Lower leg skin (tissue), 4 donors: ENCODE measurements at regions not wholly inside any gene's neighbourhood (a gene's known extent, or its start where the extent isn't known, plus 50 kb on each side); places are given as distances from the start of the nearest gene placed in this dataset.
A peak's percentile ranks its signal among the peaks of the same experiment; 100 is the strongest.

Source experiments
- DNase-seq, 2 donors: peaks; one replicate each; pipeline ENCODE4 v3.0.0-alpha.2; 2019; ENCODE audit warnings: low spot score in 2 of 2
- H3K4me3 ChIP-seq: fragments of 200-600 bp; sonication (generic); 2 replicates; pipeline ENCODE4 v1.5.1; 2017; ENCODE audit warnings: mild to moderate bottlenecking, low read depth; ENCODE audit not compliant: poor library complexity, severe bottlenecking
- POLR2A ChIP-seq, 2 donors: fragments of 450-650 bp; IDR thresholded peaks; one replicate each; pipeline ENCODE4 v1.6.1; 2016 to 2017; ENCODE audit warnings: antibody characterized with exemption in 2 of 2, mild to moderate bottlenecking in 1 of 2, moderate library complexity in 1 of 2
- WGBS, 2 donors: methylation state at CpG; one replicate each; pipeline ENCODE4 v1.1.5; 2018; 5-methylcytosine and 5-hydroxymethylcytosine counted together
- intact Hi-C: fragments of 100-400 bp; cut with DNase I; formaldehyde crosslinking; loops from one replicate; pipeline ENCODE4 v1.15.0; 2023; ENCODE audit warnings: low total_unique reads
- TF ChIP-seq, protein P1 (sequence below), 3 donors: fragments of 450-650 bp; IDR thresholded peaks; one replicate each; pipeline ENCODE4 v1.5.1; 2016; ENCODE audit warnings: antibody characterized with exemption in 3 of 3, mild to moderate bottlenecking in 3 of 3, moderate library complexity in 2 of 3

DNA sequence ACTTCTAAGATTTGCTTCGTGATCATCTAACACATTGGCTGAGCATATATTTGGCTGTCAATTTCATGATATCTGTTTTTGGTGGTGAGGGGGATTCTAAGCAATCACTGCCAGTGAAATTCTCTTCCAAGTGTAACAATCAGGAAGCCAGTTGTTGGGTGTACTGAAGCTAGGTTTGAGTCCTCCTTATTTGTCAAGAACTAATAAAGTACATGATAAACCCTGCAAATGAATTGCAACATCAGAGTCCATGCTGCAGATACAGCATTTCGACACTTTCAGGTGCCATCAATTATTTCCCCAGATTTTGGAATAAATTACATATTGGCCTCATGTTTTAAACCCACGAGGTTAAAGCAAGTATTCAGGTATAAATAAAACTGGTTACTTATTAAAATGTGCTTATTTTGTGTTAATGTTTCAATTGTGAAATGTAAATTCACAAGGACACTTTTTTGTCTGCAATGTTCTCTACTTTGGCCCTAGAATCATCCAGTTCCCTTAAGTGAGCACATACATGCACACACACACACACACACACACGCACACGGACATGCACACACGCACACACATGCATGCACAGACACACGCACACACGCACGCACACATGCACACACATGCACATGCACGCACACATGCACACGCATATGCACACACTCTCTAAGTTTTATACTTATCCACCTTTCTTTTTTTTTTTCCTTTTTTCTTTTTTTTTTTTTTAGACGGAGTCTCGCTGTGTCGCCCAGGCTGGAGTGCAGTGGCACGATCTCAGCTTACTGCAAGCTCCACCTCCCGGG lies 510.2 kb upstream of the KLF6 start:
- no peak for DNase-seq
- no peak overlapping the region for H3K4me3 ChIP-seq
- intact Hi-C loops = no loop called here
- 89 to 90% methylated on average over 16 of the region's 16 CpGs for WGBS, 2 donors
- TF ChIP-seq, protein P1, sequence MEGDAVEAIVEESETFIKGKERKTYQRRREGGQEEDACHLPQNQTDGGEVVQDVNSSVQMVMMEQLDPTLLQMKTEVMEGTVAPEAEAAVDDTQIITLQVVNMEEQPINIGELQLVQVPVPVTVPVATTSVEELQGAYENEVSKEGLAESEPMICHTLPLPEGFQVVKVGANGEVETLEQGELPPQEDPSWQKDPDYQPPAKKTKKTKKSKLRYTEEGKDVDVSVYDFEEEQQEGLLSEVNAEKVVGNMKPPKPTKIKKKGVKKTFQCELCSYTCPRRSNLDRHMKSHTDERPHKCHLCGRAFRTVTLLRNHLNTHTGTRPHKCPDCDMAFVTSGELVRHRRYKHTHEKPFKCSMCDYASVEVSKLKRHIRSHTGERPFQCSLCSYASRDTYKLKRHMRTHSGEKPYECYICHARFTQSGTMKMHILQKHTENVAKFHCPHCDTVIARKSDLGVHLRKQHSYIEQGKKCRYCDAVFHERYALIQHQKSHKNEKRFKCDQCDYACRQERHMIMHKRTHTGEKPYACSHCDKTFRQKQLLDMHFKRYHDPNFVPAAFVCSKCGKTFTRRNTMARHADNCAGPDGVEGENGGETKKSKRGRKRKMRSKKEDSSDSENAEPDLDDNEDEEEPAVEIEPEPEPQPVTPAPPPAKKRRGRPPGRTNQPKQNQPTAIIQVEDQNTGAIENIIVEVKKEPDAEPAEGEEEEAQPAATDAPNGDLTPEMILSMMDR (IDR thresholded peaks at IDR 0.05) = no peak
- no peak for TF ChIP-seq POLR2A (IDR thresholded peaks at IDR 0.05)

GRCh38 chr10:4294271-4294670 lies 509.3 kb upstream of the KLF6 start:
- H3K4me3 ChIP-seq = no peak overlapping the region
- intact Hi-C loops = no loop called here
- DNase-seq = peak in 1 of 2 donors; percentile 58
- 90% methylated on average over 5 of the region's 5 CpGs for WGBS, 2 donors
- TF ChIP-seq POLR2A (IDR thresholded peaks at IDR 0.05) = no peak
- TF ChIP-seq, protein P1 (IDR thresholded peaks at IDR 0.05) = no peak

GRCh38 chr10:4291990-4292389 lies 507.0 kb upstream of the KLF6 start:
- WGBS, 2 donors = 39 to 44% methylated on average over 6 of the region's 6 CpGs
- peak; percentile 60 to 81 for DNase-seq
- intact Hi-C loops = no loop called here
- H3K4me3 ChIP-seq = no peak overlapping the region
- TF ChIP-seq POLR2A (IDR thresholded peaks at IDR 0.05) = no peak
- TF ChIP-seq, protein P1 (IDR thresholded peaks at IDR 0.05) = no peak

- no peak overlapping the region for H3K4me3 ChIP-seq
- intact Hi-C loops = no loop called here
- no peak for TF ChIP-seq POLR2A (IDR thresholded peaks at IDR 0.05)
- TF ChIP-seq, protein P1 (IDR thresholded peaks at IDR 0.05) = no peak
- WGBS, 2 donors = 84 to 87% methylated on average over 6 of the region's 6 CpGs
- peak in 1 of 2 donors; percentile 36 for DNase-seq
Measured at GRCh38 chr10:4285121-4285520, 500.1 kb upstream of the KLF6 start.

DNA sequence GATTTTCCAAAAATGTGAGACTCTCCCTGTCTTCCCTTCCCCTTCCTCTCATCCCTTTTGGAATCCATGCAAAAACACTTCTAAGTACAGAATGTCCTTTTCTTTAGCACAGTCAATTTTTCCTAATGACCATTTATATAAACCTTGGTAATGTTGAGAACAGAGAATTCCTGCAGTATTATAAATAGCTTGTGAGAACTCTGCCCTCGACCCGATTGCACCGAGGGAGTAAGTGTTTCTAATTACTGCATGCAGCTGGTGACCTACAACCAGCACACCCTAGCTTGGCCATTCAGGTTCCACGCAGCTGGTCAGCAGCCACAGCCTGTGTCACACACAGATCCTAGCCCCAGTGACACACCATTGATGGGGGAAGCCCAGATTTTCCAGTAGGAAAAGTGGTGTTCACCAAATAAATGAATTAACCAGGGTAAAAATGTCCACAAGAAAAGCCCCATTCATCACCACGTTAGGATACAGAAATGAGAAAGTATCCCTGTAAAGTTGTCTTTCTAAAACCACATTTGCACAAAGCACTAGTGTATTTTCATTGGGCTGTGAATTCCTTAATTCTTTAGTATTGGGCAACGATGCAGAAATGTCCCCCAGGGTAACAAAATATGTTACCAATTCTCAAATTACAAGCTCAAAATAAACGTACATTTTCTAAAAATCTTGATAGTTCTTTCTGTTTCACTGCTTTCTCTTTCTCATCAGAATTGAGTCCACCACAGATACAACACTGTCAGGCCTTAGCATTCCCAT lies 499.0 kb upstream of the KLF6 start:
- DNase-seq = peak; percentile 63 to 87
- 51 to 58% methylated on average over 7 of the region's 7 CpGs for WGBS, 2 donors
- TF ChIP-seq, protein P1 (IDR thresholded peaks at IDR 0.05) = no peak
- no peak for TF ChIP-seq POLR2A (IDR thresholded peaks at IDR 0.05)
- intact Hi-C loops = no loop called here
- no peak overlapping the region for H3K4me3 ChIP-seq
